ENCODE measurements at regions not wholly inside any gene's neighbourhood (a gene's known extent, or its start where the extent isn't known, plus 50 kb on each side); places are given as distances from the start of the nearest gene placed in this dataset.

GRCh38 chr9:108656566-108656965 lies 199.2 kb downstream of the ACTL7B start:
- DNase-seq (ENCODE audit: low read depth in 4 of 4, low spot score in 3 of 4), result no peak

- no peak for DNase-seq (ENCODE audit: low read depth in 4 of 4, low spot score in 3 of 4)
Observed at GRCh38 chr9:108655818-108656217, 200.0 kb downstream of the ACTL7B start.

DNA sequence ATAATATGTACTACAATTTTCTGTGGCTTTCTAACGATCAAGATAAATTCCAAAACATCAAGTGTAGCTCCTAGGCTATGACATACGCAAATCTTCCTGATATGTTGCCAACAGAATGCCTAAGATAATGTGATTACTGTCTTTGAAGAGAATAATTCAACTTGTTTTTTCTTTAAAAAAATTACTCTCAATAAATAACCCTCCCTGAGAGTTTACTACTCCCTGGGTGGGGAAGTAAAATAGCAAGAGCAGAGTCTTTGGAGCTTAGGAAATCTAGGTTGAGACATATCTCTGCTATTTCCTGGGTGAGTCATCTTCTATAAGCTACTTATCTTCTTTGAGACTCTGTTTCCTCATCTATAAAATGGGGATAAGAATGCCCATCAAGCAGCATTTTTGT lies 201.2 kb downstream of the ACTL7B start:
- DNase-seq (ENCODE audit: low read depth in 4 of 4, low spot score in 3 of 4), result no peak

DNA sequence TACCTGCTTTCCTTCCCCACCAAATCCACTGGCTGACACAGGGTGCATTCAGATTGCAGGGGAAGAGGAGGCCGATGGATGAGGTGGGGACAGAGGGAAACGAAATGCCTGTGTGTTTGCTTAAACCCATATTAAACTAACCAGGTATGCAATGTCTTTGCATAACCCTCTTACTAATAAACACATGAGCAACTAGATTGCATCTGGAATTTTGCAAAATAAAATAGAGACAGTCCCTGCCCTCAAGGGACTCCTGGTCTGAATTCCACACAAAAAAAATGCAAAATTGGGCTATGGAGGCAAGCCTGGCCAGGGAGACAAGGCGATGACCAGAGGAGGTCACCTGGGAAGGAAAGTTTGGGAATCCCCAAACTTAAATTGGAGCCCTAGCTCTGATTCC lies 202.9 kb downstream of the ACTL7B start:
- no peak for DNase-seq (ENCODE audit: low read depth in 4 of 4, low spot score in 3 of 4)

DNA sequence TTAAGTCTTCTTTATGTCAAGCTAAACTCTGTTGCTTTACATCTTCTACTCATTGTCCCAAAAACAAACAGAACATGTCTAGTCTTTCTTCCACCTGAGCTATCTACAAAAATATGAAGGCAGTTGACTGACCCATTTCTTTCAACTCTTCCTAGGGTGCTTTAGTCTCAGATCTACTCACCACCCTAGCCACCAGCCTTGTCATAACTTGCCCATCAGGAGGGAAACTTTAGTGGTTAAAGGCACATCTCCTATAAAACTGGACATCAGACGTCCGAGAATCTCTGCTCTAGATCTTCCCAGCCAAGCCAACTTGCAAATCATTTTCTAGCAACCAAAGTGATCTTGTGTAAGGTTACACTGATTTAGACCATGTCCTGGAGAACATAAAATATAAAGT lies 205.0 kb downstream of the ACTL7B start:
- DNase-seq (ENCODE audit: low read depth in 4 of 4, low spot score in 3 of 4), result no peak

DNA sequence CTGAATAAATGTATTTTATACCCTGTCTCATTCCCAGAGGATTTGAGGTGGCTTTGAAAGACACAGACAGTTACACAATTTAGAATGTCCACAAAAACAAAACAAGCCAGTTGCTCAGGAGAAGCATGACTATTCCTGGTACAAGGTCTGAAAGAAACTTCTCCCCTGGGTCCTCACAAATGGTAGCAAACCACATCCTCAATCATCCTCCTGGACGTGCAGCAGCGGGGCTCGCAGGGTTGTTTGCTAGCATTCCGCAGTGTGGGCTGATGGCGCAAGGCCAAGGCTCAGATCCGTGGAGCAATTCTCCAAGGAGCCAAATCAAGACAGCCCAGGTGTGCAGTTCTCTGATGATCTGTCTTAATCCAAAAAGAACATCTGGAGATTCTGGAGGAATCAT lies 210.3 kb downstream of the ACTL7B start:
- DNase-seq (ENCODE audit: low read depth in 4 of 4, low spot score in 3 of 4), result no peak

GRCh38 chr9:108643731-108644510 lies 211.9 kb downstream of the ACTL7B start:
- DNase-seq (ENCODE audit: low read depth in 4 of 4, low spot score in 3 of 4), result no peak

- DNase-seq (ENCODE audit: low read depth in 4 of 4, low spot score in 3 of 4), result no peak
Observed at GRCh38 chr9:108642871-108643270, 212.9 kb downstream of the ACTL7B start.

DNA sequence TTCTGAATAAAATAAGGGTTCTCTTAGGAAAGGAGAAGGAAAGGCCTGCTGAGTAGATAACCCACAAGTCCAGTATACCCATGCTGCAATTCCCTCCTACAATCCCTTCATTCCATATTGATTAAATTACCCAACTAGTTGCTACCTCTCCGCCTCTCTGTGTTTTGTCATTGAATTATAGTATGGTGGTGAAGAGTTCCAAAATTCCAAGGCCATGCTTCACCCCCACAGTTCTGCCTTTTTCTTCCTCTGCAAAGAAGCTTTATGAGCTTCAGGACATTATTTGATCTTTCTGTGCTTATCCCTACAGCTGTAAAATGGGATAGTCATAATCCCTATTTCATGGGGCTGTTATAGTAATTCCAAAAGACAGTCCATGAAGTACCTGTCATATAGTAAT lies 215.6 kb downstream of the ACTL7B start:
- DNase-seq (ENCODE audit: low read depth in 4 of 4, low spot score in 3 of 4), result no peak

GRCh38 chr9:108639696-108640095 lies 216.1 kb downstream of the ACTL7B start:
- no peak for DNase-seq (ENCODE audit: low read depth in 4 of 4, low spot score in 3 of 4)

- DNase-seq (ENCODE audit: low read depth in 4 of 4, low spot score in 3 of 4), result no peak
Observed at GRCh38 chr9:108639091-108639490, 216.7 kb downstream of the ACTL7B start.

DNA sequence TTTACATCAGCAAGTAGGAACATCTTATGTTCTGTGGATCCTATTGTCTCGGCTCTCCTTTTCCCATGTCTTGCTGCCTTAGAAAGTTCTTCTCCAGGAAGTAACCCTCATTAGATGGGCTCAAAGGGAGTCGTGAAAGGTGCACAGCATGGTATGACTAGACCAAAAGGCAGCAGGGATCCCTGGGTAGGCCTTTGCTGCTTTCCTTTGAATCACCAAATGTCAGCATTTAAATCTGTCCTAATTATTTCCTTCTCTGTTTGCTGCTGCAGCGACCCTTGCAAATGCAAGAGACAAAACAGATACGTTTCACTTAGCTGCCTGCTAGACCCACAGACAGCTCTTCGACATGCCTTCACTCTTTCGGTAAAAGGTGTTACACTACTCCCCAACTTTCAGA lies 218.4 kb downstream of the ACTL7B start:
- no peak for DNase-seq (ENCODE audit: low read depth in 4 of 4, low spot score in 3 of 4)

- no peak for DNase-seq (ENCODE audit: low read depth in 4 of 4, low spot score in 3 of 4)
Observed at GRCh38 chr9:108636013-108636412, 219.8 kb downstream of the ACTL7B start.

DNA sequence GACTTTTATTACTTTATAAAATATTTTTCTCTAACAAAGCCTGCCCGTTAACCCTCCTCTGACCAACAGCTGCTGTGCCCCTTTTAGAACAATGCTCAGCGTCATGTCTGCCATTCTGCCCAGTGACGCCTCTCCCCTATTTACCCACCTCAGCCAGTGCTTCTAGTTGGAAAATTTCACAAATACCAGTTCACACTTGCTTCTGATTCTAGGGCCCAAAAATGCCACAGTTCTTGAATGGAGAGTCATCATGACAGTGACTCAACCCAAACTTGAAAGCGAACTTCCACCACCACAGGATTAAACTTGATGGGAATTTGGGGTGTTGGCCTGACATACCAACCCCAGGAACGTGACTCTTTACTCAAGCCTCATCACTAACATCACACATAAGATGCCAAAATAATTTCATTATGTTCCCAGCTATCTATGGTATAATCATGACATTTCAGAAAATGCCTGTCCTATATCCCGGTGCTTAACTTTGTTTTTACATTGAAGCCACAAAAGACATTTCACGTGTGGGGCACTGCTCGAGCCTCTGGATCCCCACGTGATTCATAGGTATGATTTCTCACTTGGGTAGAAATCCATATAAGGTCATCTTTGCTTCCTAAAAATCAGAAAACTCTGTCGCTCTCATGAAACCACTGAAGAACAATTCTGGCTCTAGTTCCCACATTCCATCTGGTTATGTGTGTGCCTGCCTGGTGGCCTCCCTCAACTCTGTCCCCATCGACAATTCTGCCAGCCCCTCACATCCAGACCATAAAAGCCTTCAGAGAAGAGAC lies 220.9 kb downstream of the ACTL7B start:
- no peak for DNase-seq (ENCODE audit: low read depth in 4 of 4, low spot score in 3 of 4)

DNA sequence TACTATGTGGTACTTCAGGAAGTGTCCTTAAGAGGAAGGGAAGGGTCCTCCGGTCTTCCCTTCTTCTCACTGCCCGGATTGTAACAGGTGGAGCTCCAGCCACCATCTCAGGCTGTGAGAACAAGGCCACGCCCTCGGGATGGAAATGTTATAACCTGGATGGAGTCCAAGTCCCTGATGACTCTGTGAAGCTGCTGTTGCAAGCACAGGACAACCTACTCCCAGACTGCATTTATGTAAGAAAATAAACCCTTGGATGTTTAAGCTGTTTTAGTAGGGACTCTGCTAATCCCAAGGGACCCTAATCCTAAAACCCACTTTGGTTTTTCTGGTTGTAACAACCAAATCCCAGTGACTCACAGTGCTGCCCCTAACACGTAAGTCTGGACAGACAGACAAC lies 221.6 kb downstream of the ACTL7B start:
- DNase-seq (ENCODE audit: low read depth in 4 of 4, low spot score in 3 of 4), result no peak

- DNase-seq (ENCODE audit: low read depth in 4 of 4, low spot score in 3 of 4), result no peak
Observed at GRCh38 chr9:108631496-108632285, 224.1 kb downstream of the ACTL7B start.

- DNase-seq (ENCODE audit: low read depth in 4 of 4, low spot score in 3 of 4), result no peak
Observed at GRCh38 chr9:108628316-108628715, 227.5 kb downstream of the ACTL7B start.

DNA sequence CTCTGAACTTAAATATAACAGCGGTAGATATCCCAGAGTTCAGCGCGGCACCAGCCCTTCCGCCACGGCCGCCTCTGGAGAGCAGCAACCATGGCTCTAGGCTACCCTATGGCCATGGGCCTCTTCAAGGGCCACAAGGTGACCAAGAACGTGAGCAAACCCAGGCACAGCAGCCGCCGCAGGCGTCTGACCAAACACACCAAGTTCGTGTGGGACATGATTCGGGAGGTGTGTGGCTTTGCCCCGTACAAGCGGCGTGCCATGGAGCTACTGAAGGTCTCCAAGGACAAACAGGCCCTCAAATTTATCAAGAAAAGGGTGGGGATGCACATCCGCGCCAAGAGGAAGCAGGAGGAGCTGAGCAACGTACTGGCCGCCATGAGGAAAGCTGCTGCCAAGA lies 229.0 kb downstream of the ACTL7B start:
- DNase-seq (ENCODE audit: low read depth in 4 of 4, low spot score in 3 of 4), result no peak

- DNase-seq (ENCODE audit: low read depth in 4 of 4, low spot score in 3 of 4), result no peak
Observed at GRCh38 chr9:108621991-108622855, 233.6 kb downstream of the ACTL7B start.

DNA sequence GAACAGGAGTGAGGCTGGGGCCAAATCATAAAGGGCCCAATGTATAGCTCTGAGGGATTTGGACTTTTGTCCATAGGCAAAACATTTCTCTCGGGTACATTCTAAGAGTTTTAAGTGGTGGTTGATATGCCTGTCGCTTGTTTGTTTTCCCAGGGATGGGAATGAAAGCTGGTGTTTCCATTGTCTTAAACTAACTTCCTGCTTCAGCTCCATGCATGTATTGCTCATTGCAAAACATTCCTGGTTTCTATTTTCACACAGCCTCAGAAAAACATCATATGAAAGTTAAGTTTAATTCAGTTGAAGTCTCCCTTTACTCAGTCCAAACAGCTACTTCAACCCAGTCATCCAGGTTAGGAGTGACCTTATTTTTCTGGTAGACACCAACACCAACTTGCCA lies 235.0 kb downstream of the ACTL7B start:
- no peak for DNase-seq (ENCODE audit: low read depth in 4 of 4, low spot score in 3 of 4)

Measured in left renal pelvis (tissue), 4 donors.